Glutamatergic neuron (in vitro differentiated cells): ENCODE measurements at regions not wholly inside any gene's neighbourhood (a gene's known extent, or its start where the extent isn't known, plus 50 kb on each side); places are given as distances from the start of the nearest gene placed in this dataset.

Source experiments
- DNase-seq: peaks from one replicate; pipeline ENCODE4 v3.0.0; 2022
- H3K27ac Mint-ChIP-seq: one replicate; pipeline ENCODE4 v1.8.0; 2020; ENCODE audit warnings: mild to moderate bottlenecking, mixed read lengths, inconsistent platforms; ENCODE audit not compliant: unreplicated experiment
- H3K27me3 Mint-ChIP-seq: one replicate; pipeline ENCODE4 v1.8.0; 2020; ENCODE audit warnings: mild to moderate bottlenecking, moderate library complexity, mixed read lengths, inconsistent platforms; ENCODE audit not compliant: unreplicated experiment
- H3K36me3 Mint-ChIP-seq: one replicate; pipeline ENCODE4 v1.8.0; 2020; ENCODE audit warnings: mild to moderate bottlenecking, mixed read lengths, inconsistent platforms; ENCODE audit not compliant: unreplicated experiment
- H3K4me1 Mint-ChIP-seq: one replicate; pipeline ENCODE4 v1.8.0; 2020; ENCODE audit warnings: mild to moderate bottlenecking, low read depth, mixed read lengths, inconsistent platforms; ENCODE audit not compliant: unreplicated experiment
- H3K4me3 Mint-ChIP-seq: one replicate; pipeline ENCODE4 v1.8.0; 2020; ENCODE audit warnings: mild to moderate bottlenecking, mixed read lengths, inconsistent platforms; ENCODE audit not compliant: unreplicated experiment
- H3K9me3 Mint-ChIP-seq: one replicate; pipeline ENCODE4 v1.8.0; 2020; ENCODE audit warnings: mild to moderate bottlenecking, moderate library complexity, mixed read lengths, inconsistent platforms; ENCODE audit not compliant: unreplicated experiment
- TF ChIP-seq, protein P1 (sequence below): fragments of 200-600 bp; sonication (generic); IDR thresholded peaks from one replicate; pipeline ENCODE4 v1.5.0; 2021; ENCODE audit not compliant: partially characterized antibody, unreplicated experiment

DNA sequence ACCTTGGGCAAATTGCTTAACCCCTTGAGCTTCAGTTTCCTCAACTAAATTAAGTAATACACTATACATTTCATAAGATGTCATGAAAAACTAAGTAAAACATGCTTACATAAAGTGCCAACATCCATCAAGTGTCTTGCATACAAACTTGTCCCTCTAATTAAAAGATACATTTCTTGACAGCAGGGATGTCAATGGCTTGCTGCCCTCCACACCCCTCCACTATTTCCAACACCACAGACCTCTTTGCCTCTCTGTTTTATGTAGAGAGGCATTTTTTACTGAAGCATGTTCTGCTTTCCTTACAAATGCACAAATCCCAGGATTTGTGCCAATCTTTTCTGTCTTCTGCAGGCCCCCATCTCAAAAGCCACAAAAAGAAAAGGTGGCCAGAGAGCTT is 89.0 kb upstream of the HOXC13 start:
- Mint-ChIP-seq H3K27me3 (peaks cover 6% of the 10 kb centered on the region), H3K27ac (no peak overlapping the region), H3K36me3 (no peaks in the 10 kb centered on the region), H3K4me1 (no peaks in the 10 kb centered on the region), H3K9me3 (peaks cover 1% of the 10 kb centered on the region), H3K4me3 (no peak overlapping the region)
- TF ChIP-seq, protein P1, sequence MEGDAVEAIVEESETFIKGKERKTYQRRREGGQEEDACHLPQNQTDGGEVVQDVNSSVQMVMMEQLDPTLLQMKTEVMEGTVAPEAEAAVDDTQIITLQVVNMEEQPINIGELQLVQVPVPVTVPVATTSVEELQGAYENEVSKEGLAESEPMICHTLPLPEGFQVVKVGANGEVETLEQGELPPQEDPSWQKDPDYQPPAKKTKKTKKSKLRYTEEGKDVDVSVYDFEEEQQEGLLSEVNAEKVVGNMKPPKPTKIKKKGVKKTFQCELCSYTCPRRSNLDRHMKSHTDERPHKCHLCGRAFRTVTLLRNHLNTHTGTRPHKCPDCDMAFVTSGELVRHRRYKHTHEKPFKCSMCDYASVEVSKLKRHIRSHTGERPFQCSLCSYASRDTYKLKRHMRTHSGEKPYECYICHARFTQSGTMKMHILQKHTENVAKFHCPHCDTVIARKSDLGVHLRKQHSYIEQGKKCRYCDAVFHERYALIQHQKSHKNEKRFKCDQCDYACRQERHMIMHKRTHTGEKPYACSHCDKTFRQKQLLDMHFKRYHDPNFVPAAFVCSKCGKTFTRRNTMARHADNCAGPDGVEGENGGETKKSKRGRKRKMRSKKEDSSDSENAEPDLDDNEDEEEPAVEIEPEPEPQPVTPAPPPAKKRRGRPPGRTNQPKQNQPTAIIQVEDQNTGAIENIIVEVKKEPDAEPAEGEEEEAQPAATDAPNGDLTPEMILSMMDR = no peak
- no peak for DNase-seq

DNA sequence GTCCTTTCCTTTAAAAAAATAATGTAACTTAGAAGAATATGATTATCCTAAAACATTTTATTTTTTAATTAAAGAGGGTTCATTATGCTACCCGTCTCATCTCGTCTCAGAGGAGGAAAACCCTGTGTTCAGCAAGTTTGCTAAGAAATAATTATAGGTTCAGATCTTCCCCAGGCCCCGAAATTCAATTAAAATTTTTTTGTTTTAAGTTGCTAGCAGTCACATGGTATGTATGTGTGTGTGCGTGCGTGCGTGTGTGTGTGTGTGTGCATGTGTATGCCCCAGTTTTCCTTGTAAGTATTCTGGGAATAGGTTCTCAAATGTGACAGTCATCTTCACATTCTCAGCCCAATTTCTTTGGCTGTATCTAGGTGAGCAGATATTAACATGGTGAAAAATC is 86.6 kb upstream of the HOXC13 start:
- Mint-ChIP-seq H3K4me1 (no peaks in the 10 kb centered on the region), H3K27ac (no peak overlapping the region), H3K4me3 (no peak overlapping the region), H3K9me3 (no peaks in the 10 kb centered on the region), H3K36me3 (no peaks in the 10 kb centered on the region), H3K27me3 (peaks cover 4% of the 10 kb centered on the region)
- DNase-seq = no peak
- TF ChIP-seq, protein P1 = no peak

DNA sequence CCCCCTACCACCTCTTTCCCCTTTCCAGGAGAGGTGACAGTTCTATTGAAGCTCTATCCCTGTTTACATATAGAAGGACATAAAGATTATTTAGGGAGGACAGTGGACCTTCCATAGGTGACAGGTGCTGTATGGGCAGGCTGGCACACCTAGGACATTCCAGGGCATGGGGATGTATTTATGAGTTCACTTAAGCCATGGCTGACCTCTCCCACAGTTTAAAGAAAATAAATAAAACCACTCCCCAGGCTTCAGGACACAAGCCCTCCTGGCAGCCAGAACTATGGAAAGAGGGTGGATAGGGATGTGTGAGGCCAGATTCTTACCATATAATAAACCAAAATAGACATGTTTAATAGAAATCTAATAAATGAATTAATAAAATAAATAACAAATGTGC is 85.6 kb upstream of the HOXC13 start:
- TF ChIP-seq, protein P1 = no peak
- DNase-seq = no peak
- Mint-ChIP-seq H3K36me3 (no peaks in the 10 kb centered on the region), H3K27ac (no peak overlapping the region), H3K9me3 (no peaks in the 10 kb centered on the region), H3K4me1 (no peaks in the 10 kb centered on the region), H3K4me3 (no peak overlapping the region), H3K27me3 (peaks cover 4% of the 10 kb centered on the region)

- H3K27me3 Mint-ChIP-seq = peaks cover 4% of the 10 kb centered on the region
- H3K27ac Mint-ChIP-seq = no peak overlapping the region
- DNase-seq = no peak
Observed at GRCh38 chr12:53854701-53855316, 83.8 kb upstream of the HOXC13 start.

GRCh38 chr12:53856132-53856531 is 82.5 kb upstream of the HOXC13 start:
- H3K27ac Mint-ChIP-seq = no peak overlapping the region
- no peaks in the 10 kb centered on the region for H3K4me1 Mint-ChIP-seq
- no peaks in the 10 kb centered on the region for H3K36me3 Mint-ChIP-seq
- H3K4me3 Mint-ChIP-seq = no peak overlapping the region
- peaks cover 2% of the 10 kb centered on the region for H3K27me3 Mint-ChIP-seq
- no peak for DNase-seq
- no peaks in the 10 kb centered on the region for H3K9me3 Mint-ChIP-seq
- TF ChIP-seq, protein P1 = no peak

More at GRCh38 chr12:53854701-53855316, 83.8 kb upstream of the HOXC13 start:
- TF ChIP-seq, protein P1 = no peak
- no peaks in the 10 kb centered on the region for H3K4me1 Mint-ChIP-seq
- no peak overlapping the region for H3K4me3 Mint-ChIP-seq
- H3K9me3 Mint-ChIP-seq = no peaks in the 10 kb centered on the region
- no peaks in the 10 kb centered on the region for H3K36me3 Mint-ChIP-seq
